ENCODE measurements at regions not wholly inside any gene's neighbourhood (a gene's known extent, or its start where the extent isn't known, plus 50 kb on each side); places are given as distances from the start of the nearest gene placed in this dataset.

DNA sequence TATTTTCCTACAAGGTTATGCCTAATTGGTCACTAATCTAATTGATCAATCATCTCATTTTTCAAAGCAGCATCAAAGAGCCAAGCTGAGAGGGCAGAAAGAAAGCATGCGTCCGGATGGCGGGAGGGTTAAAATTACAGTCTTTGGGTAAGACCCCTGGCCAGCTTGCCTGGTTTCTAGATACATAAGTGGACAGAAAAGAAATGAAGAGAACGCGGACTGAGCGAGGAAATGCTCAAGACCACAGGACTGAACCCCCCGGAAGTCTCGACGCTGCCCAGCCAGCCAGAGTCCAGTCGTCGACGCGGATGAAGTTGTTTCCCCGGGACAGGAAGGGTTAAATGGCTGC, 297.2 kb downstream of the OMA1 start:
- TF ChIP-seq, protein P1, sequence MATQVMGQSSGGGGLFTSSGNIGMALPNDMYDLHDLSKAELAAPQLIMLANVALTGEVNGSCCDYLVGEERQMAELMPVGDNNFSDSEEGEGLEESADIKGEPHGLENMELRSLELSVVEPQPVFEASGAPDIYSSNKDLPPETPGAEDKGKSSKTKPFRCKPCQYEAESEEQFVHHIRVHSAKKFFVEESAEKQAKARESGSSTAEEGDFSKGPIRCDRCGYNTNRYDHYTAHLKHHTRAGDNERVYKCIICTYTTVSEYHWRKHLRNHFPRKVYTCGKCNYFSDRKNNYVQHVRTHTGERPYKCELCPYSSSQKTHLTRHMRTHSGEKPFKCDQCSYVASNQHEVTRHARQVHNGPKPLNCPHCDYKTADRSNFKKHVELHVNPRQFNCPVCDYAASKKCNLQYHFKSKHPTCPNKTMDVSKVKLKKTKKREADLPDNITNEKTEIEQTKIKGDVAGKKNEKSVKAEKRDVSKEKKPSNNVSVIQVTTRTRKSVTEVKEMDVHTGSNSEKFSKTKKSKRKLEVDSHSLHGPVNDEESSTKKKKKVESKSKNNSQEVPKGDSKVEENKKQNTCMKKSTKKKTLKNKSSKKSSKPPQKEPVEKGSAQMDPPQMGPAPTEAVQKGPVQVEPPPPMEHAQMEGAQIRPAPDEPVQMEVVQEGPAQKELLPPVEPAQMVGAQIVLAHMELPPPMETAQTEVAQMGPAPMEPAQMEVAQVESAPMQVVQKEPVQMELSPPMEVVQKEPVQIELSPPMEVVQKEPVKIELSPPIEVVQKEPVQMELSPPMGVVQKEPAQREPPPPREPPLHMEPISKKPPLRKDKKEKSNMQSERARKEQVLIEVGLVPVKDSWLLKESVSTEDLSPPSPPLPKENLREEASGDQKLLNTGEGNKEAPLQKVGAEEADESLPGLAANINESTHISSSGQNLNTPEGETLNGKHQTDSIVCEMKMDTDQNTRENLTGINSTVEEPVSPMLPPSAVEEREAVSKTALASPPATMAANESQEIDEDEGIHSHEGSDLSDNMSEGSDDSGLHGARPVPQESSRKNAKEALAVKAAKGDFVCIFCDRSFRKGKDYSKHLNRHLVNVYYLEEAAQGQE (IDR thresholded peaks at IDR 0.05; ENCODE audit: insufficient read depth in 1 of 2, low read depth in 2 of 2, low read length in 2 of 2) = no peak
- no peak for TF ChIP-seq POLR2AphosphoS5 (IDR thresholded peaks at IDR 0.05; ENCODE audit: low read depth, low read length)
- TF ChIP-seq TAF1 (IDR thresholded peaks at IDR 0.05; ENCODE audit: borderline replicate concordance, insufficient read depth, low read length) = no peak
- TF ChIP-seq FOXP2 (optimal IDR thresholded peaks at IDR 0.05; ENCODE audit: borderline replicate concordance, extremely low read depth, extremely low read length, insufficient read depth) = no peak
